Mesendoderm (in vitro differentiated cells): ENCODE measurements at regions not wholly inside any gene's neighbourhood (a gene's known extent, or its start where the extent isn't known, plus 50 kb on each side); places are given as distances from the start of the nearest gene placed in this dataset.

Experiments used
- DNase-seq: peaks from one replicate; pipeline ENCODE4 v3.0.0; 2013
- H2AK5ac ChIP-seq: 2 replicates; pipeline ENCODE4 v1.6.1; 2013; ENCODE audit warnings: low read length, inconsistent platforms
- H2BK120ac ChIP-seq: 2 replicates; pipeline ENCODE4 v1.6.1; 2013; ENCODE audit warnings: low read depth, mild to moderate bottlenecking, low read length, moderate library complexity, mixed read lengths
- H2BK15ac ChIP-seq: replicated peaks from 2 replicates; pipeline ENCODE4 v1.6.1; 2013; ENCODE audit warnings: low read depth, mild to moderate bottlenecking, moderate library complexity
- H2BK5ac ChIP-seq: 2 replicates; pipeline ENCODE4 v1.6.1; 2013; ENCODE audit warnings: low read length, inconsistent platforms
- H3K18ac ChIP-seq: 2 replicates; pipeline ENCODE4 v1.6.1; 2013; ENCODE audit warnings: mild to moderate bottlenecking, low read length, mixed read lengths
- H3K23ac ChIP-seq: one replicate; pipeline ENCODE4 v1.6.1; 2013; ENCODE audit warnings: low read length
- H3K27ac ChIP-seq: 2 replicates; pipeline ENCODE4 v1.5.1; 2013; ENCODE audit warnings: low read depth, mild to moderate bottlenecking, inconsistent platforms, low read length, moderate library complexity
- H3K27me3 ChIP-seq: 2 replicates; pipeline ENCODE4 v1.6.1; 2013; ENCODE audit warnings: low read length, control low read depth, mild to moderate bottlenecking, inconsistent platforms; ENCODE audit not compliant: insufficient read depth, poor library complexity
- H3K36me3 ChIP-seq: 2 replicates; pipeline ENCODE4 v1.6.1; 2013; ENCODE audit warnings: low read length, inconsistent platforms; ENCODE audit not compliant: control insufficient read depth, insufficient read depth
- H3K4ac ChIP-seq: one replicate; pipeline ENCODE4 v1.6.1; 2013; ENCODE audit warnings: low read depth, mild to moderate bottlenecking, low read length, moderate library complexity
- H3K4me1 ChIP-seq: 2 replicates; pipeline ENCODE4 v1.6.1; 2013; ENCODE audit warnings: low read depth, low read length, inconsistent platforms; ENCODE audit not compliant: control insufficient read depth
- H3K4me2 ChIP-seq: 2 replicates; pipeline ENCODE4 v1.6.1; 2013; ENCODE audit warnings: low read length
- H3K4me3 ChIP-seq: 2 replicates; pipeline ENCODE4 v1.5.1; 2013; ENCODE audit warnings: mild to moderate bottlenecking, low read length
- H3K56ac ChIP-seq: one replicate; pipeline ENCODE4 v1.6.1; 2013; ENCODE audit warnings: low read length
- H3K79me1 ChIP-seq: 2 replicates; pipeline ENCODE4 v1.6.1; 2013; ENCODE audit warnings: low read length, inconsistent platforms
- H3K79me2 ChIP-seq: 2 replicates; pipeline ENCODE4 v1.6.1; 2013; ENCODE audit warnings: mild to moderate bottlenecking, low read length; ENCODE audit not compliant: control insufficient read depth, insufficient read depth
- H3K9ac ChIP-seq: 2 replicates; pipeline ENCODE4 v1.6.1; 2013; ENCODE audit warnings: low read length, inconsistent platforms
- H4K5ac ChIP-seq: one replicate; pipeline ENCODE4 v1.6.1; 2013; ENCODE audit warnings: low read length
- H4K8ac ChIP-seq: one replicate; pipeline ENCODE4 v1.6.1; 2013; ENCODE audit warnings: low read depth, mild to moderate bottlenecking, control low read depth, low read length, moderate library complexity
- WGBS: extraction: QIAGEN DNeasy Blood & Tissue Kit; methylation state at CpG from one replicate; pipeline ENCODE4 v1.1.7; 2013; ENCODE audit warnings: low lambda C conversion rate, missing lambda C conversion rate; ENCODE audit not compliant: insufficient coverage; ENCODE audit errors: extremely low coverage; 5-methylcytosine and 5-hydroxymethylcytosine counted together

GRCh38 chr5:112685386-112685785 is 52.3 kb upstream of the APC start:
- H4K8ac ChIP-seq: no peak overlapping the region
- H2BK5ac ChIP-seq: no peak overlapping the region
- H3K4me2 ChIP-seq: no peak overlapping the region
- DNase-seq: no peak
- H3K27ac ChIP-seq: no peak overlapping the region
- no peak overlapping the region for H4K5ac ChIP-seq
- H3K4me3 ChIP-seq: no peak overlapping the region
- no peaks in the 10 kb centered on the region for H3K36me3 ChIP-seq
- H3K56ac ChIP-seq: no peak overlapping the region
- no peak overlapping the region for H3K18ac ChIP-seq
- no peak overlapping the region for H3K9ac ChIP-seq
- no peaks in the 10 kb centered on the region for H3K4me1 ChIP-seq
- no peak overlapping the region for H3K4ac ChIP-seq
- H3K79me1 ChIP-seq: no peaks in the 10 kb centered on the region
- no peak overlapping the region for H2BK120ac ChIP-seq
- H3K27me3 ChIP-seq: no peaks in the 10 kb centered on the region
- no peak overlapping the region for H2AK5ac ChIP-seq
- H3K79me2 ChIP-seq: no peaks in the 10 kb centered on the region
- H2BK15ac ChIP-seq: no peak overlapping the region
- no peak overlapping the region for H3K23ac ChIP-seq

GRCh38 chr5:112685931-112686330 is 51.8 kb upstream of the APC start:
- no peaks in the 10 kb centered on the region for H3K79me2 ChIP-seq
- H3K4me3 ChIP-seq: no peak overlapping the region
- DNase-seq: no peak
- H3K4me1 ChIP-seq: peaks cover 2% of the 10 kb centered on the region
- no peak overlapping the region for H3K56ac ChIP-seq
- H2AK5ac ChIP-seq: no peak overlapping the region
- no peak overlapping the region for H3K4ac ChIP-seq
- H3K4me2 ChIP-seq: no peak overlapping the region
- H3K18ac ChIP-seq: no peak overlapping the region
- H3K79me1 ChIP-seq: no peaks in the 10 kb centered on the region
- H4K5ac ChIP-seq: no peak overlapping the region
- peak overlapping the region; percentile 45 for H2BK120ac ChIP-seq
- no peaks in the 10 kb centered on the region for H3K36me3 ChIP-seq
- H4K8ac ChIP-seq: no peak overlapping the region
- H2BK15ac ChIP-seq: no peak overlapping the region
- H2BK5ac ChIP-seq: no peak overlapping the region
- no peak overlapping the region for H3K9ac ChIP-seq
- H3K27ac ChIP-seq: no peak overlapping the region
- H3K23ac ChIP-seq: no peak overlapping the region
- H3K27me3 ChIP-seq: no peaks in the 10 kb centered on the region
- no CpG with 5 or more reads among the region's 2 CpGs for WGBS

GRCh38 chr5:112686675-112687074 is 51.0 kb upstream of the APC start:
- no peak overlapping the region for H2BK5ac ChIP-seq
- H3K18ac ChIP-seq: no peak overlapping the region
- H3K79me1 ChIP-seq: no peaks in the 10 kb centered on the region
- H2AK5ac ChIP-seq: no peak overlapping the region
- H3K4me2 ChIP-seq: no peak overlapping the region
- H3K56ac ChIP-seq: no peak overlapping the region
- H3K9ac ChIP-seq: no peak overlapping the region
- H3K36me3 ChIP-seq: no peaks in the 10 kb centered on the region
- no peaks in the 10 kb centered on the region for H3K79me2 ChIP-seq
- H3K4me1 ChIP-seq: peaks cover 3% of the 10 kb centered on the region
- no peak overlapping the region for H3K27ac ChIP-seq
- DNase-seq: no peak
- H4K8ac ChIP-seq: no peak overlapping the region
- H3K4me3 ChIP-seq: no peak overlapping the region
- no CpG with 5 or more reads among the region's 2 CpGs for WGBS
- H3K23ac ChIP-seq: no peak overlapping the region
- H3K27me3 ChIP-seq: no peaks in the 10 kb centered on the region
- H2BK15ac ChIP-seq: no peak overlapping the region
- peak overlapping the region; percentile 9 for H3K4ac ChIP-seq
- no peak overlapping the region for H2BK120ac ChIP-seq
- H4K5ac ChIP-seq: no peak overlapping the region

GRCh38 chr5:112687306-112687705 is 50.4 kb upstream of the APC start:
- no peak overlapping the region for H2BK5ac ChIP-seq
- no peak overlapping the region for H2BK15ac ChIP-seq
- H3K9ac ChIP-seq: no peak overlapping the region
- H3K23ac ChIP-seq: no peak overlapping the region
- H3K79me1 ChIP-seq: no peaks in the 10 kb centered on the region
- H3K18ac ChIP-seq: no peak overlapping the region
- H3K4me3 ChIP-seq: no peak overlapping the region
- H2BK120ac ChIP-seq: no peak overlapping the region
- no peak overlapping the region for H4K8ac ChIP-seq
- H2AK5ac ChIP-seq: no peak overlapping the region
- no peak overlapping the region for H3K27ac ChIP-seq
- no peaks in the 10 kb centered on the region for H3K27me3 ChIP-seq
- H3K4me2 ChIP-seq: no peak overlapping the region
- no peak overlapping the region for H3K56ac ChIP-seq
- H3K4ac ChIP-seq: no peak overlapping the region
- no peaks in the 10 kb centered on the region for H3K36me3 ChIP-seq
- no peaks in the 10 kb centered on the region for H3K79me2 ChIP-seq
- peak; percentile 72 for DNase-seq
- peaks cover 3% of the 10 kb centered on the region for H3K4me1 ChIP-seq
- no peak overlapping the region for H4K5ac ChIP-seq
